Inflammatory macrophage treated with lipopolysaccharide for 4 hours (primary cell): ENCODE measurements at regions not wholly inside any gene's neighbourhood (a gene's known extent, or its start where the extent isn't known, plus 50 kb on each side); places are given as distances from the start of the nearest gene placed in this dataset.

Experiments used
- DNase-seq: peaks from one replicate; pipeline ENCODE4 v3.0.0-alpha.2; 2020

DNA sequence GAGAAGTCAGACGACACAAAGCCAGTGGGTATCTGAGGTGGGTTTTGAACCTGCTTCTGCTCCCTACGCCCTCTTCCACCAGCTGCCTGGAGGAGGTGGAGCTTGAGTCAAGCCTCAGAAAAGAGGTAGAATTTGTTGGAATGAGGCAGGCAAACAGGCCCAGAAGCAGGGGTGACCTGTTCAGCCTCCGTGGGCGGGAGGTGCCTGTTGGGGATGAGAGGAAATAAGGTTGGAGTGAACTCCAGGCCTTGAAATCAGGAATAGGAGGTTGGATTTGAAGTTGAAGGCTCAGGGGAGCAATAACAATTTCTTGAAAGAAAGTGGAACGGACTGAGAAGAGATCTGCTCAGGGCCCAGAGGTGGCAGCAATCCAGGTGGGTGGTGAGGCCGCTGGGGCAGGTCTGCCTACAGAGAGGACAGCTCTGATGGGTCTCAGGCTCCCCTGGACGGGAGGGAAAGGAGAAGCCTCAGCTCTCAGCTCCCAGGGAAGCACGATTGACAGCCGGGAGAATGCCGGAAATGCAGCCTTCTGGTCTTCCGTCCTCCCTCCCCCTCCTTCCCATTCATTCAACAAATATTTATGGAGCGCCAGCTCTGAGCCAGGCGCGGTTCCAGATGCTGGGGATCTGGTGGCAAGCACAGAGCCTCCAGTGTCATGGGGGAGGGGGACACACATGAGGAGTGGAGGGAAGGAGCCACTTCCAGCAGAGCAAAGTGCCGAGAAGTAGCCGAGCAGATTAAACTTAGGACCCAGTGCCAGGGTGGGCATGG, 61.9 kb upstream of the CIBAR2 start:
- no peak for DNase-seq

- DNase-seq, result no peak
Observed at GRCh38 chr16:85174871-85175723, 62.8 kb upstream of the CIBAR2 start.

- DNase-seq, result no peak
Observed at GRCh38 chr16:85175724-85176233, 63.5 kb upstream of the CIBAR2 start.

DNA sequence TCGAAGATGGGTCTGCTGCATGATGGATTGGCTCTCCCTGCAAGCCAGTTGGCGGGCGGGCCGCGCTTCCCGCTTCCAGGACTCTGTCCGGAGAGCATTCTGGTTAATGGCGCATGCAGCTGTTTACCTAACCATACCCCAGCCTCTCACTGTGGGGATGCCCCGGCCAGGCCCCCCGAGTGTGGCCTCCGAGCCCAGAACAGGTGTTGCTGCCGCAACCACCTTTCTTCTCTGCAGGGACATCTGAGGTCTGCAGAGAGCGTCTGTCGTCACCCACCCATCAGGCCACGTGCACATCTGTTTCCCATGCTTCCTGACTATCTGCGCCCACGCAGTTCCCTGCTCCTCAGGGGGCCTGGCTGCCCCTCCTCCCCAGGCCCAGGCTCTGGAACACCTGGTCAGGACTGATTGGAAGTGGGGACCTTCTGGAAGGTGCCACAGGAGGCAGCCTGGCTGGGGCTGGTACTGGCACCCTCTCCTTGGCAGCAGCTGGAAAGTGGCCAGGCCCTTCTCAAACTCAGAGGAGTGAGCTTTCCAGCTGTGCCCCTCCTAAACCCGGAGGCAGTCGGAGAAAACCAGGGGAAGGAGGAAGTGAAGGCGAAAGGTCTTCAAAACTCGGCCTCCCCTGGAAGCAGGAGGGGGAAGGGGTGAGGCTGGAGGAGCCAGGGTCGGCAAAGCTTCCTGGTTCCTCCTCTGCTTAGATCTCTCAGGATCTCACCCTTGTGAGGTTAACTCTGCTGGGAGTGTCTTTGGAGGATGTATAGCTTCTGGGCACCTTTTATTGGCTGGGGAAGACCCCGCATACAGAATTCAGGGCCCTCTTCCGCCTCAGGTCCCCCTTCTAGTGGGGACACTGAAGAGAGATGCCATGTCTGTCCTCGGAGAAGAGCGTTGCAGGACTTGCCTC, 64.5 kb upstream of the CIBAR2 start:
- no peak for DNase-seq

GRCh38 chr16:85177448-85177846, 65.2 kb upstream of the CIBAR2 start:
- DNase-seq, result no peak

- no peak for DNase-seq
Observed at GRCh38 chr16:85178006-85178591, 65.8 kb upstream of the CIBAR2 start.

DNA sequence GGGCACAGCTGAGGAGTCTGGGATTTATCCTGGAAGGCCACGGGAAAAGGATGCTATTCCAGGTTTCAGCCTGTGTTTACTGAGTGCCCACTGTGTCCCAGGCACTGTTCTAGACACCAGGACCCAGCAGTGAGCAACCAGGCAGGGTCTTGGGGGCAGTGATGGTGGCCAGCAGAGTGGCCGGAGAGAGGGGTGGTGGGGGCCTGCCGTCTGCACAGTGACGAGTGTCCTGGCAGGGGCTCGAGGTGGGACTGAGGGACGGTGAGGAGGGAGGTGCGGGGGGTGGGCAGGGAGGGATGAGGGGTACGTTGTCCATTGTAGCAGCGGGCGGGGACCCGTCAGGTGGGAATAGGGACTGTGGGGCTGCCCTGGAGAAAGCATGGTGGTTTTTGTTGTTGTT, 66.3 kb upstream of the CIBAR2 start:
- no peak for DNase-seq

GRCh38 chr16:85179344-85180046, 67.2 kb upstream of the CIBAR2 start:
- DNase-seq, result no peak

GRCh38 chr16:85180047-85180826, 68.0 kb upstream of the CIBAR2 start:
- DNase-seq, result no peak

GRCh38 chr16:85180827-85181738, 68.8 kb upstream of the CIBAR2 start:
- no peak for DNase-seq

DNA sequence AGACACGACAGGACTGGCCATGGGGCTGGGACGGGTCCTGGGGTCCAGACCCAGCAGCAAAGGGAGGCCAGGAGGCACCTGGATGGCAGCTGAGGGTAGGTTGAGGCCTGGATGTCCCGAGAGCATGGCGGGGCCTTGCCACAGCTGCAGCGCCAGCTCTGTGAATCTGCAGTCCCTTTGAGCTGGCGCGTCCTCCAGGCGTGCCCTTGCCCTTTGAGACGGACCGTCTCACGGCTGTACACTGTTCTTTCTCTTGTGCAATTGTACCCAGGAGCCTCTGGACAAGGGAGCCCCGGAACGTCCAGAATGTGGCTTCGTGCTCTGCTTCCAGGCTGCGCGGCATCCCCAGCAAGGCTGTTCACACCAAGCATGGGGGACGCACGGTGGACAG, 69.5 kb upstream of the CIBAR2 start:
- DNase-seq, result no peak

GRCh38 chr16:85182286-85182685, 70.0 kb upstream of the CIBAR2 start:
- no peak for DNase-seq

DNA sequence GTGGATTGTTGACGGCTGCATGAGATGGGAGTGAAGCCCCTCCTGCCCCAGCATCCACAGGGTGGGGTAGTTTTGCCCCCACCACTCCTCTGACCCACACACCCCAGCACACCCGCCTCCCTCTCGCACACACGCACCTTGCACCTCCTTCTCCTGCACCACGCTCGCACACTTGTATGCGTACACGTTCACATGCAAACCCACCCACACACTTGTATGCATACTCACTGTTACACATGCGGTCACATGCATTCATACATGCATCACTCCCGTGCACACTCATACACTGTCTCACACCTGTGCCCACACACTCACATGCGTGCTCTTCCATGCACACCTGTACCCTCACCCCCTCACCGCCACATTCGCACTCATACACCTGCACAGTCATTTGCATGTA, 70.5 kb upstream of the CIBAR2 start:
- no peak for DNase-seq

GRCh38 chr16:85183564-85183963, 71.3 kb upstream of the CIBAR2 start:
- DNase-seq, result no peak

DNA sequence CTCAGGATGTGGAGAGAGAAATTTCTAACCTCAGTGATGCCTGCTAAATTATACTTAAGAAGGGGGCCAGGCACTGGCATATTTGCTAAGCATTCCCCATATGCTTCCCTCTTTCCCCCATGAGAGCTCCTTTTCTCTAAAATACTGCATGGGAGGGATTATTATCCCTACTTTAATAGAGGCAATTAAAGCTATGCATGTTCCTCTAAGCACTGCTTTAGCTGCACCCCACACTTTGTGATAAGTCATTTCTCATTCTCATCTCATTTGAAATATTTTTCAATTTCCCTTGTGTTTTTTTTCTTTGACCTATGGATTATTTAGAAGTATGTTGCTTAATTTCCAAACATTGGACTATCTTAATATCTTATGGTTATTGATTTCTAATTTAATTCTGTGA, 72.1 kb upstream of the CIBAR2 start:
- DNase-seq, result no peak

DNA sequence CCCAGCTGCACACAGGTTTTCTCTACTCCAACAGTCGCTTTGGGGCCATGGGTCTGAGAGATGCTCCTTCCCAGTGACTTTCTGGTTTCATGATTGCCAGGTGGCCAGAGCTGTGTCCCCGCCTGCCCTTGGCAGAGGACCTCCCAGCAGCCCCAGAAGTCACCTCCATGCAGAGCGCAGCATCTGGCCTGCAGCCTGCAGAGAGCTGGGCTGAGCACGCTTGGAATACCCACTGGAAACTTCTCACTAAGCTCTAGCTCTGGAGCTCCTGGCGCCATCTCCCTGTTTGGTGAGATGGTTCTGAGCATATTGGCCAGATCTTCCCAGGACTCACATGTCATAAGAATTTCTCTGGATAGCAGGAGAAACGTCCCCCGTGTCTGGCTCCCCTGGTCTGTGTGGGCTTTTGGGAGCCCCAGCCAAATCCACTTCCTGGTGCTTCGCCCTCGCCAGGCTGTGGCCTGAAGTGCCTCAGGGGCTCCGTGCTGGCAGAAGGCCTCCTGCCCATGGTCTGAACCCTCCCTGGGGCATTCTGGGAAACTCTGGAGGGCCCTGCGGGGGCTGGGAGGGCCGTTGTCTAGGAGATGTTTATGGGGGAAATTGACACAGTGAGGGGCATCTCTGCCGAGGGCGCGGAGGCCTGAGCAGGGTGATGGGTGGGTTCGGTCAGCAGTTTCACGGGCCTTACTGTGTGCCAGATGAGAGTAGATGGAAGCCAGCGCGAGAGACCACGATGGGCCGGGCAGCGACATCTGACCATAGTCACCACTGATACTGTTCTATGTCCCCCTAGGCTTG, 73.2 kb upstream of the CIBAR2 start:
- DNase-seq, result no peak

GRCh38 chr16:85187002-85187401, 74.7 kb upstream of the CIBAR2 start:
- DNase-seq, result no peak

DNA sequence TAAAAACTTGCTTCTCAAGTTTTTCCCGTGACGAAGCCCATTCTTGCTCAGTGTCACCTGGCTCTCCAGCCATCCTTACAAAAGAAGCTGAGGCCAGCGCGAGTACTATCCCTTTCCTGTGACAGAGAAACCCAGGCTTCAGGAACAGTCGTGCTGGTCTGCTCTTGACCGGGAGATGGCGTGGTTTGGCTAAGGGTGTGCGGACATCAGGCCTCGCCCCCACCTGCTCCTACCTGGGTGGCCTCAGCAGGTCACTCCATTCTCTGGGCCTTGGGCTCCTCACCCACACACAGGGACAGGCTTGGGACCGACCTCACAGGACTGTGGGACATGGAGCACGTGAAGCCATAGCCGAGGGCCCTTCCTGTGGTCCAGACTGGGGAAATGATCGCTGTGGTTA, 75.2 kb upstream of the CIBAR2 start:
- DNase-seq, result no peak

GRCh38 chr16:85187886-85188285, 75.6 kb upstream of the CIBAR2 start:
- DNase-seq, result no peak
